ES-I3 (cell line): ENCODE measurements at regions not wholly inside any gene's neighbourhood (a gene's known extent, or its start where the extent isn't known, plus 50 kb on each side); places are given as distances from the start of the nearest gene placed in this dataset.

Experiments
- H3K36me3 ChIP-seq: 2 replicates; pipeline ENCODE4 v1.6.1; 2013; ENCODE audit warnings: mild to moderate bottlenecking, low read length, control low read depth, moderate library complexity; ENCODE audit not compliant: insufficient read depth
- H3K4me1 ChIP-seq: 2 replicates; pipeline ENCODE4 v1.6.1; 2013; ENCODE audit warnings: mild to moderate bottlenecking, control low read depth, low read length; ENCODE audit not compliant: insufficient read depth
- H3K9ac ChIP-seq: 2 replicates; pipeline ENCODE4 v1.6.1; 2013; ENCODE audit warnings: low read depth, mild to moderate bottlenecking, low read length, moderate library complexity
- H3K9me3 ChIP-seq: 2 replicates; pipeline ENCODE4 v1.6.1; 2013; ENCODE audit warnings: mild to moderate bottlenecking, low read length, moderate library complexity; ENCODE audit not compliant: control insufficient read depth, insufficient read depth

- H3K9ac ChIP-seq, result no peak overlapping the region
- no peaks in the 10 kb centered on the region for H3K9me3 ChIP-seq
- H3K4me1 ChIP-seq, result no peaks in the 10 kb centered on the region; the same call in 1 of the 2 replicates
- H3K36me3 ChIP-seq, result no peaks in the 10 kb centered on the region
These were observed 229.2 kb downstream of the WDR11 start for GRCh38 chr10:121080281-121080891.

DNA sequence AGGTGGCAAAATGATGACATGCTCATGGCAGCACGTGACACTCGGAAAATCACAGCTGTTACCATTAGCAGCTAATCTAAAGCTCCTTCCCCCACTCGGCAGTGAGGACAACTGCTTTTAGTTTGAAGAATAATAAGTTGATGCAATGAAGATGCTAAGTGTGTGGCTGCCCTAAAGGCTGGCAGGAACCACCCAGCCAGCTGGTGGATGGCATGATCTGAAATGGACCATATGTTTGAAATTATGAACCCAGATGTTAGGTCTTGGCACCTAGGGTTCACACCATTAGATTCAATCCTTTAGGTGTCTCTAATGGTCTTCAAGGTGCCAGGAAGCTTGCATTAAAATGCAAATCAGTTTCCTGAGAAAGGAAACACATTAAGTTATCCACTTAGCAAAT lies 230.1 kb downstream of the WDR11 start:
- Histone ChIP-seq H3K9me3 (no peaks in the 10 kb centered on the region), H3K4me1 (no peaks in the 10 kb centered on the region; the same call in 1 of the 2 replicates), H3K9ac (no peak overlapping the region), H3K36me3 (no peaks in the 10 kb centered on the region)

- no peaks in the 10 kb centered on the region for H3K9me3 ChIP-seq
- H3K4me1 ChIP-seq, result no peaks in the 10 kb centered on the region; the same call in 1 of the 2 replicates
- H3K9ac ChIP-seq, result no peak overlapping the region
- H3K36me3 ChIP-seq, result no peaks in the 10 kb centered on the region
These were observed 231.8 kb downstream of the WDR11 start for GRCh38 chr10:121082984-121083383.

DNA sequence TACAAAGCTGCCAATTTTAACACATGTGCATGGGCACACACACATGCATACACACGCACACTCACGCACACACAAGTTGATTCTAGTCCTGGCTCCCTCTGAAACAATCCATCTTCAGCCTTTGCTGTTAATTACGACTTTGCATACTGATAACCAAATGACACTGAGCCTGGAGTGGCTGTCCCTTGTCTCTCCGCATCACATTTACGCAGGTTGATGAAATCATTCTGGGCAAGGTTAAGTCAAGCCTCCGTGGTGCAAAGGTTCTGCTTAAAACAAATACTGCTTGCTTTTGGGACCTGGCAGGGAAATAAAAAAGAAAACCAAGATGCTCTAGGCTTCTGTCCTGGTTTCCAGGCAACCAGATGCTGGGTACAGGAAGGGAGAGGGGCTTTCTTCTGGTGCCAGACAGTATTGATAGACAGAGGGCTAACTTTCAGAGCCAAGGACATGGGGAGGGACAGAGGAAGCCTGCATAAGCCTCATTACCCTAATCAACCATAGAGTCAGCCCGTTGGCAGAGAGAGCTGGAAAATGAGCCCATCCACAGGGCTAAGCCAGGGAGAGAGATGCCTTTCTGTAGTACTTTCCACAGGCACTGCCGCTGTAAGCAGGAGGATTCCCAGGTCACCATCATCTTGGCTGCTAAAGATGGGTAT lies 233.0 kb downstream of the WDR11 start:
- H3K36me3 ChIP-seq, result no peaks in the 10 kb centered on the region
- no peaks in the 10 kb centered on the region; the same call in 1 of the 2 replicates for H3K4me1 ChIP-seq
- no peaks in the 10 kb centered on the region for H3K9me3 ChIP-seq
- no peak overlapping the region for H3K9ac ChIP-seq

GRCh38 chr10:121084675-121085070 lies 233.5 kb downstream of the WDR11 start:
- Histone ChIP-seq H3K9ac (no peak overlapping the region), H3K36me3 (no peaks in the 10 kb centered on the region), H3K4me1 (no peaks in the 10 kb centered on the region; the same call in 1 of the 2 replicates), H3K9me3 (no peaks in the 10 kb centered on the region)

DNA sequence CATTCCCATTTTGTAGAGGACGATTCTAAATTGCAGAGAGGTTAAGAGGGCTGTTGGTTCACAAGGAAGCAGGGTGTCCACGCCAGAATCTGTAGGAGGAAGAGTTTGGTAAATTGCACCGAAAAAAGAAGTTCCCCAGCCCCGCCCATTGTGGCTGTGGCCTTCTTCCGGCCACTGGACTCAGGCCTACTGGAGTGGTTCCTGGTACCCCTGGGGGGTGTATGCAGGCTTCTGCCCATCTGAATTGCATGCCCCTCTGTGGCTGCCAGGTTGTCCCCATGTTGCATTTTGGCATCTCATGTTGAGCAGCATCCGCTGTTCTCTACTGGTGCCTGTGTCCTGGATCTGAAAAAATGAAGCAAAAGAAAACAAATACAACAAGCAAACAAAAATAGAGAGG lies 234.2 kb downstream of the WDR11 start:
- Histone ChIP-seq H3K4me1 (no peaks in the 10 kb centered on the region; the same call in 1 of the 2 replicates), H3K9me3 (no peaks in the 10 kb centered on the region), H3K36me3 (no peaks in the 10 kb centered on the region), H3K9ac (no peak overlapping the region)

- Histone ChIP-seq H3K4me1 (no peaks in the 10 kb centered on the region), H3K9ac (no peak overlapping the region), H3K36me3 (no peaks in the 10 kb centered on the region), H3K9me3 (no peaks in the 10 kb centered on the region)
These were observed 236.0 kb downstream of the WDR11 start for GRCh38 chr10:121087129-121087528.

- H3K9me3 ChIP-seq, result no peaks in the 10 kb centered on the region
- no peaks in the 10 kb centered on the region for H3K4me1 ChIP-seq
- H3K36me3 ChIP-seq, result no peaks in the 10 kb centered on the region
- H3K9ac ChIP-seq, result no peak overlapping the region
These were observed 236.5 kb downstream of the WDR11 start for GRCh38 chr10:121087688-121088087.

DNA sequence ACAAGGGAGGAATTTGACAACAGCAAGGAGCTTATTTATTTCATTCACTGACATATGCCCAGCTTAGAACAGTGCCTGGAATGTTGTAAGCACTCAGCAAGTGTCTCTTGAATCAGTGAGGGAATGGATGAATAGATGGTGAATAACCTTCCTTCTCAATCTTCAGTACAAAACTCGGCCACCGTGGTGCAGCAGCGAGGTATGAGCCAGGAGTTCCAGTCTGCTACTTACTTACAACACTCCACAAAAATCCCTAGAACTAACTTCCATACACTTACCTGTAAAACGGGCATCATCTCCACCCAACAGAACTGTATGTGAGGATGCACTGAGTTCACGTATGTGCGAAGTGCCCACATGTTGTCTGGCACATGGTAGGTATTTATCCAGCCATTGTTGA lies 237.4 kb downstream of the WDR11 start:
- H3K9ac ChIP-seq, result no peak overlapping the region
- H3K36me3 ChIP-seq, result no peaks in the 10 kb centered on the region
- no peaks in the 10 kb centered on the region for H3K4me1 ChIP-seq
- no peaks in the 10 kb centered on the region for H3K9me3 ChIP-seq

DNA sequence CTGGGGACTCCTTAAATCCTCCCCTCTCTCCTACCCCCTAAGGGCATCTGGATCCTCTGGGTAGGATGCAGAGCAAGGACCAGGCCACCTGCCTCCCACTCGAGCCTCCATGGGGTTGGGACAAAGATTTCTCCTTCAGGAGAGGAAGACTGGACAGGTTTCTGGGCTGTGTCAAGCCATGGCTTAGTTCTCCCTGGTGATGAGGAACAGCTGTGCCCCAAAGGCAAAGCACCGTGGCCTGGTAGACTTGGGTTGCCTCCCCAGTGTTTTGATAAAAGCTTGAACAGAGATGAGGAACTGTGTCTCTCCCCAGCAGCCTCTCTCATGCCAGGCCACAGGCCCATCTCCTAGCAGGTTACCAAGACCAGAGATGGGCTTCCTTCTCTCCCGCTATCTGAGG lies 238.3 kb downstream of the WDR11 start:
- H3K9ac ChIP-seq, result no peak overlapping the region
- no peaks in the 10 kb centered on the region for H3K36me3 ChIP-seq
- H3K4me1 ChIP-seq, result no peaks in the 10 kb centered on the region
- no peaks in the 10 kb centered on the region for H3K9me3 ChIP-seq

GRCh38 chr10:121091961-121092719 lies 241.0 kb downstream of the WDR11 start:
- no peaks in the 10 kb centered on the region for H3K36me3 ChIP-seq
- no peaks in the 10 kb centered on the region for H3K4me1 ChIP-seq
- H3K9ac ChIP-seq, result no peak overlapping the region
- H3K9me3 ChIP-seq, result no peaks in the 10 kb centered on the region

- Histone ChIP-seq H3K9ac (no peak overlapping the region), H3K4me1 (no peaks in the 10 kb centered on the region), H3K9me3 (no peaks in the 10 kb centered on the region), H3K36me3 (no peaks in the 10 kb centered on the region)
These were observed 241.5 kb downstream of the WDR11 start for GRCh38 chr10:121092720-121093095.

DNA sequence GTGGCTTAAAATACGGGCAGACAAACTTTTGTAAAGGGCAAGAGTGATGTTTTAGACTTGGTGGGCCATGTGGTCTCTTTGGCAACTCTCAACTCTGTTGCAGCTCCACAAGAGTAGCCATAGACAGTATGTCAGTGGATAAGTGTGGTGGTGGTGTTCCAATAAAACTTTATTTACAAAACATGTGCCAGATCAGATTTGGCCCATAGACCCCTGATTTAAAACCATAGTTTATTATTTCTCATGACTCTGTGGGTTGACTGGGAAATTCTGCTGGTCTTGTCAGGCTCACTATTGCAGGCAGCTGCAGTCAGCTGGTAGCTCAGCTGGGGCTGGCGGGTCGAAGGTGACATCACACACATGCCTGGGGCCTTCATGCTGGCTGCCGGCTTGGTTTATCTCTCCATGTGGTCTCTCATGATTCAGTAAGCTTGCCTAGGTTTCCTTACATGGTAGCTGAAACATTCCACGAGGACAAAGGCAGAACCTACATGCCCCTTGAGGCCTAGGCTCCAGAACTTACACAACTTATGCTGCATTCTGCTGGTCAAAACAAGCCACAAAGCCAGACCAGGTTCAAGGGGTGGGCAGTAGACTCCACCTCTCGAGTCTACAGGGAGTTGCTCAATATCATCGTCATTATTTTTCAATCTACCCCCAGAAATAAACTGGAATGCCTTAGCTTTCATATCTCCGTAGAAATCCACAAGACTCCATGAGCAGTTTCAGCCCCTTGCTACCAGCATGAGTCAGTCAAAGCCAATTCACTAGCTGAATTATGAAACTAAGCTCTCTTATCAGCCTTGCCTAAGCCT lies 245.7 kb downstream of the WDR11 start:
- Histone ChIP-seq H3K9me3 (no peaks in the 10 kb centered on the region; the same call in 1 of the 2 replicates), H3K36me3 (no peaks in the 10 kb centered on the region), H3K4me1 (no peaks in the 10 kb centered on the region), H3K9ac (no peak overlapping the region)

GRCh38 chr10:121098211-121098610 lies 247.0 kb downstream of the WDR11 start:
- H3K9me3 ChIP-seq, result no peaks in the 10 kb centered on the region; the same call in 1 of the 2 replicates
- no peaks in the 10 kb centered on the region for H3K4me1 ChIP-seq
- no peaks in the 10 kb centered on the region for H3K36me3 ChIP-seq
- no peak overlapping the region for H3K9ac ChIP-seq
